ENCODE measurements at regions not wholly inside any gene's neighbourhood (a gene's known extent, or its start where the extent isn't known, plus 50 kb on each side); places are given as distances from the start of the nearest gene placed in this dataset.

DNA sequence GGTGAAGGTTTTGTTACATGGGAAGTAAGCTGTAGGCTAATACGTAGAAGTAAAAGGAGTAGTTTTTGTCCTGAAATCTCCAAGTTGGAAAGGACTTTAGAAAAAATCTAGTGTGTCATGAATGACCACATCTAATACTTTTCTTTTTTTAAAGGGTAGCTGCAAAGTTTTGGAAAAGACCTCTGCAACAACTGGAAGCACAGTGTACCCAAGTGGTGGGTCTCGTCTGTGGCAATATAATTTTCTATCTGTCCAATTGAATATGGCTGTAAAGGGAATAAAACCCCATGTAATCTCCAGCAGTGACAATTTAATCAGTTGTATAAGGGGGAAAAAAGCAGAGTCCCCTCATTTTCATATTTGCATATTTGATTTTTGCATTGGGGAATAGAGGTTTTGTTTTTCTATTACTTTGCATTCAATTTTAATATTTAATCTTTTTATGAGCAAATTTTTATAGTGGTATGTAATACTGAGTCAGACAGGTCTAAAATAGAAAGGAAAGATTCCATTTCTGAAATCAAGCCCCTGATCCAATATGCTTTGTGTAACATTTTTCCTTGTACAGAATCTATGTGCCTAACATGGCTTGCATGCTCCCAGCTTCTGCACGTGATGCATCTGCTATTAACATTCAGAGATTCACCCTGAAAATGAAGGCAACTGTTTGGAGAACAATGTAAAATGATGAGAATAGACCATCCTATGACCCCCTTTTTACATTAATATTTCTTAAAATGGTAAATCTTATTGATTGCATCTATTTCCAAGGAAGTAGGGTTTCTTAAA, 531.4 kb downstream of the ZIC1 start:
- FAIRE-seq = no peak

DNA sequence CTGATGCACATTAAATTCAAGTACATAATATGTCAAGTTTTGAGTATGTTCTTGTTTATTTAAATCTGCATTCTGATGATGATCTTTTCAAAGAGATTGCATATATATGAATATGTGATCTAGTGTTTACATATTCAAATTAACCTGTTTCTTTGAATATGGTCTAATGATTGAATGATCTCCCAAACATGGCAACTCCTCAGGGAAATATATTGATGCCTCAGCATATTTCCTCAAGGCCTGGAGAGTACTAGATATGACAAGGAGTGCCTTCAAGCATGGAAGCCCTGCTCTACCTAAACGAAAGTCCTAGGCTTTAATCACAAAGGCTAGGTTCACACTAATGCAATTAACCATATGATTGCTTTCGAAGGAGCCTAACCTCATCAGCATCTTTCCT, 532.8 kb downstream of the ZIC1 start:
- FAIRE-seq = no peak

DNA sequence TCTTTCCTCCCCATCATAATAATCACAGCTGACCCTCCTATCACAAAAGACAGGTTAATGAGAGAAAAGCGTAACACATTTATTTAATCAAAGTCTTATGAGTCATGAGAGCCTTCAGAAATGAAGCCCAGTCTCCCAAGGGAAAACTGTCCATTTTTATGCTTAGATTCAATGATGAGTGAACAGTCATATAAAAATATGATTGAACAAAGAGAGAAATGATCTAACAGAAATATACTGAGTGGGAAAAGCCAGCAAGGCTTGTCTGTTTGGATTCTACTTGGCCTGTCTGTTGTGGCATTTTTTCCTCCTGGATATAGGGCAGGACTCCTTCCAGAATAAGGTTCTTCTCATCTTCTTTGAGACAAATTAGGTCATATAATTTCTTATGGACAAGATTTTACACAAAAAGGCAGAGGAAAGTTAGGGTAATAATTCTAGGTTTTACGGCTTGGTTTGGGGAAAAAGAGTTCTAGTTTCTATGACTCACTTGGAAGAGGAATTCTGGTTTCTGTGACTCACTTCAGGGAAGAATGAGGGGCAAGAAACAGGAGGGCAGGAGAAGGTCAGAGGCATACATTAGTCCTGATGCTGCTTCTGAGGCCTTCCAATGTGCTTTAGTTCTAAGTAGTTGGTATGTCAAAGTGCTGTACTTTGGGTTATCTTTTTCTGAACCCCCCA, 534.2 kb downstream of the ZIC1 start:
- no peak for FAIRE-seq

DNA sequence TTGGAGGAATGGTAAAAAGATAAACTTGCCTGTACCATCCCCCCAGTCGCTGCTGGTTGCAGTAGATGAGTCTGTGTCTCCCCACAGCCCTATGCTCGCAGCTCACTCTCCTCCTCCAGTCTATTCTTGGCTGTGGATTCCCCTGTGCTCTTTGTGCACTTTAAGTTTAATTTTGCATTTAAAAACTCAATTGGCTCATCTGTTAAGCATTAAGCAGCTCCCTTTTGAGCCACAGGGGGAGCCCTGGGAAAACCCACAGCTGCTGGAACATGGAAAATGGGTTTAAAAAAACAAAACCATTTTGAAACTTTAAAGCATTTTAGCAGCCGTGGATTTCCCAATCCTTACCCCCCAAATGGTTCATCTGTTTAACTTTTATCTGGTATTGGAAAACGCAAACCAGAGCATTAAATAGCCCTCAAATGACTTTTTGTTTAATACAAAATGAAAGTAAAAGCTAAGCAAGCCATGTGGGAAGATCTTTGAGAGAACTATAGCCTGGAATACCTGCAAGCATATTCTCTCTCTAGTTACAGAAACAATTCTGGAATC, 536.9 kb downstream of the ZIC1 start:
- no peak for FAIRE-seq

DNA sequence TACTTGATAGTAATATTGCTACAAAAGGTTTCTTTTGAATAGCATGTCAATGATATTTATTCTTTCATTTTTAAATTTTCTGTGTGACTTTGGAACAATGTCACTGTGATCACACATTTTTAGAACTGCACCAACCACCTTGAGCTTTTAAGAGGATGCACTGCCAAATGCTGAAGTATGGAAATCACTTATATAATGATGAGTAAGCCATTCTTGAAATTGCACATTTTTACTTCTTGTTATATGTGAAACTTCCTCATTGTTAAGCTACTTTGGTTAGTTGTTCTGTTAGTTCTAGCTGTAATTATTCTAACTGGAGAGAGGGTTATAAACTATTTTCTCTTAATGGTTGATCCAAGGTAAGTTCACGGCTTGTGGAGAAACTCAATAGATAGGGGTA, 547.5 kb downstream of the ZIC1 start:
- FAIRE-seq = no peak

DNA sequence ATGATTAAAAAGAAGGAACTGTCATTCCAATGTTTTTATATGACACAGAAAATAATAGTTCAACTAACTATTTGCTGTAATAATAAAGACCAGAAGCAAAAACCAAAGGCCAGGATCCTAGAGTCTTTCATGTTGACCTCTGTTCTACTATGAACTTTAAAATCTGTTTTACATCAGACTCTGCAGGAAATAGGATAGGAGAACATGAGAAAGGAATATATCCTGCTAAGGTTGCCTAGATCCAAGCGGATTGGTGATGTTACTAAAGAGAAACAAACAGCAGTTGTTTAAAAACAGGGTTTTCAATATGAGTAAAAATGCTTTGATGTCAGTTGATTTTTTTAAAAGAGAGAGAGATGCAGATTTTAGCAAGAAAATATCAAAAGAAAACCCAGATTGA, 549.6 kb downstream of the ZIC1 start:
- FAIRE-seq = no peak

DNA sequence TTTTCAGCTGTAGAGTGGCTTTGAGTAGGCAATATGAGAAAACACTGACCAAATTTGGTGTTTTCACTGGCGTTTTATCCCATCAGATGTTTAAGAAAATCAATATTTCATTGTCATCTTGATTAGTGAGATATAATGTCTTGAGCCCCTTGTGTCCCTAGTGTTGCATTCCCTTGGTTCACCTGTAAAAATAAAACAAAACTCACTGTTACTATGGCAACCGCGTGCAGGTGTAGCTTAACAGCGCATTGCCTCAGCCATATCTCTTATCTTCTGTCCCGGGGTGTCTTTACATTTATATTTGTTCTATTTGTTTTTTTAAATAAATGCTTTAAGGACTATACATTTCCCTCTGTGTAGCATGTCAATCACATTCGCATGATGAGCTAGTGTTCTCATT, 551.6 kb downstream of the ZIC1 start:
- FAIRE-seq = no peak

DNA sequence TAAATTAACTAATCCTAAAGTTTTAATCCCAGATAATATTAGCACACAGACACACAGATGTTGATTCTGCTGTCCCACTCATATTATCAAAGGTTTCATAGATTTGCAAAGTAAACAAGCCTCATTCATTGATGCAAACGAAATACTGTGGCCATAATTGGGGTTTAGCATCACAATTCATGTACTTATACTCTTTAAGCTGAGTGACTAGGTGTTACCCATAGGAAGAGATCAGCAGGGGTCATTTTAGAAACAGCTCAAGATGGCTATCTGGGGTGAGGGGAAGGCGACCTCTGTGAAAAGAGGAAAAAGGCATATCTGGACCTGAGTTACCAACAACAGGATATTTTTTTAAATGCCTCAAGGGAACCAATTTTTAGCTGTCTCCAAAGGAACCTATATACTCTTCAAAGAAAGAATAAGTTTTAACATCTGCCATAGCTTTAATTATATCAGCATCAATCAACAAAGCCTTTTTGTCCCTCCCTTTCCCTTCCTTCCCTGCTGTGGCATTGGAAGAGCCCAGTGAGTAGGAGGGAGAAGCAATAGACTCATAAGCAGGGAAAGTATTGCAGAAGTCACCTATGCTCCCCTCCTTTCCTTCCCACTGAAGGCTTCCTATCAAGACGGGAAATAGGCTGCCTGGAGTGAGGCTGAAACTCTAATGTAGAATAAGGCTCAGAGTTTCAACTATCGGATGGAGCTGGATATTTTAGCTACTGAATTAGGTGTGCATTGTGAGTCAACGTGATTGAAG, 553.4 kb downstream of the ZIC1 start:
- no peak for FAIRE-seq

DNA sequence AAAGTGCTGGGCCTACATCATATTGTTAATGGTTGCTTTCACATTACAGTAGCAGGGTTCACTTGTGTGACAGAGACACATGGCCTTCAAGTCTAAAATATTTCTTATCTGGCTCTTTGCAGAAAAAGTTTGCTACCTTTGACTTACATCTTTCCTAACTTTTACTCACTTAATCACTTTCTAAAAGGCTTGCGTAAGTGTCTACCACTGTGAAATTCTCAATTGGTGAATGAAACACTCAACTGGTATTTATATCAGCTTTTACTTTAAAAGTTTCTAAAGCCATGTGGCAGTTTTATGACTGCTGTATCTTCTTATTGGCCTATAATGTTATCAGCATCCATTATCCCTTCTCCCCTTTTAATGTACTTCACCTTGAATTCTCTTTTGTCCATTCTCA, 554.5 kb downstream of the ZIC1 start:
- FAIRE-seq = no peak

DNA sequence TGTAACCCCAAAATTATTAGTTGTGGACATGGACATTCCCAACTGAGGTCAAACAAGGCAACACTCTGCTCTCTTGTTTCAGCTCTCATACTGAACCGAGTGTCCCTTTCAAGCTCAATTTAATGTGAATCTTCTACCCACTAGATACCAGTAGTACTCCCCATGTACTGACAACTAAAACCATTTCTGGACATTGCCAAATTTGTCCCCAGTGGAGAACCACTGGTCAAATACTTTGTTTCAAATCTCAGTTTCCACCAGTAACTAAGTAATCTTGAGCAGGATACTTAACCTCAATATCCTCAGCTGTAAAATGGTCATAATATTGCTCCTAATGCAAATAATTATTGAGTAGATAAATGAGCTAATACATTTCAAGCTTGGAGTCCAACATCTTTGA, 566.0 kb downstream of the ZIC1 start:
- FAIRE-seq = no peak

DNA sequence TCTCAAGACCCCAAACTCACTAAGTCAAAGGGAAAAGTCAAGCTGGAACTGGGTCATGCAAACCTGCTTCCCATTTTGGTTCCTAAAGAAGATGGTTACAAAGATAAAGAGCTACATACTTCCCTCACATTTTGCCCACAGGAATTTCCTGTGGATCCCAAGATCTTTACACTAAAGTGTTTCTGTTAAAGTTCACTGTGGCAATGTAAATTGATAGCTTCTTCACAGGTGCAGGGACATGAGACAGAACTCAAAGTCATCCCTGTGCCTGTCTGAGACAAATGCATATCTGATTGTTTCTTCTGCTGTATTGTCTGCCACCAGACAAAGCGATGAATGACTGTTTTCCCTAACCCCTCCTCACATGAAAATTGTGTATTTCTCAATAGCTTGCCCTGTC, 567.8 kb downstream of the ZIC1 start:
- FAIRE-seq = no peak

DNA sequence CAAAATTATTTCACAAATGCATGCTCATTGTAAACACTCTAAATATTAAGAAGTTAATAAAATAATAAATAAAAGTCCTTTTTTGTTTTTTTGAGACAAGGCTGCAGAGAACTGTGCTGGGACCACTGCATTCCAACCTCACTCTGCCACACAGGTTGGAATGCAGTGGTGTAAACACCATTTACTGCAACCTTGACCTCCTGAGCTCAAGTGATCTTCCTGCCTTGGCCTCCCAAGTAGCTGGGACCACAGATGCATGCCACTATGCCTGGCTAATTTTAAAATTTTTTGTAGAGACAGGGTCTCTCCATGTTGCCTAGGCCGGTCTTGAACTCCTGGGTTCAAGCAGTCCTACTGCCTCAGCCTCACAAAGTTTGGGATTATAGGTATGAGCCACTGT, 578.4 kb downstream of the ZIC1 start:
- no peak for FAIRE-seq

DNA sequence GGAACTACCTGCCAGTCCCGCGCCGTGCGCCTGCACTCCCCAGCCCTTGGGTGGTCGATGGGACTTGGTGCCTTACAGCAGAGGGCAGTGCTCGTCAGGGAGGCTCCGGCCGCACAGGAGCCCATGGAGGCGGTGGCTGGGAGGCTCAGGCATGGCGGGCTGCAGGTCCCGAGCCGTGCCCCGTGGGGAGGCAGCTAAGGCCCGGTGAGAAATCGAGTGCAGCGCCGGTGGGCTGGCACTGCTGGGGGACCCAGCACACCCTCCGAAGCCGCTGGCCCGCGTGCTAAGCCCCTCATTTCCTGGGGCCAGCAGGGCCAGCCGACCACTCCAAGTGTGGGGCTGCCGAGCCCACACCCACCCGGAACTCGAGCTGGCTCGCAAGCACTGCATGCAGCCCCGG, 580.2 kb downstream of the ZIC1 start:
- no peak for FAIRE-seq

DNA sequence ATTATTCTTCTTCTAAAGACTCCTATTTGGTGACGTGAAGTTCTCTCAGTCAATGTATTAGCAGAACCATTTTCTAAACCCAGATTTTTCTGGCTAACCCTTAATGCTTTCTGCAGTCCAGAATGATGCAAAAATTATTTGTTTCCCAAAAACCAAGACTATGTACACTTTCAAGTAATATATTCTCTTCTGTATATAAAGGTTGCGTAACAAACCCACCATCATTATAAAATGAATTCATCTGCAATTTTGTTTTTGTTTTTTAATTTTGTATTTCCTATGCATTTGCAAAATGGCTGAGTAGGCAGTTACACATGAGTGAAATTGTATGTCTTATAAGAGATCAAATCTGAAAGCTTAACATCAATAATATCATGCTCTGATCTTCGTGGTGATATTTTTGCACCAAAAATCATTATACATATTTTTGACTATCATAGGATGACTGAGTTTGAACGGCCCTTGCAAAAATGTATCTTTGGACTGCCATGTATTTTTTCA, 593.6 kb downstream of the ZIC1 start:
- FAIRE-seq = no peak

DNA sequence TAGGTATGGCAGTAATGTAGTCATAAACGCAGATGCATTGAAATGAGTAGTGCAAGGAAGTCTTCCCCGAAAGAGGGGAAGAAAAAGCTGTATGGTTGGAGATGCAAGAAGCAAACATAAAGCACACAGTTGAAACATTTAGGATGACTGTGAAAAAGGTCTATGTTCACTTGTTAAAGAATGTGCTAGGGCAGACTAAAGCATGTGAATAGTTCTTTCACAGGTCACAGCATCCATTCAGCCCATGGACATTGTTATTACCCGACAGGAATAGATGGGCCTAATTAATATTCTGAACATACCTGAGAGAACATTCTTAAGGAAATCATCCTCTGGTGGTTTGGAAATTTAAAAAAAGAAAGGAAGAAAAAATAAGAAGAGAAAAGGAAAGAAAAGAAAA, 595.2 kb downstream of the ZIC1 start:
- FAIRE-seq = no peak

DNA sequence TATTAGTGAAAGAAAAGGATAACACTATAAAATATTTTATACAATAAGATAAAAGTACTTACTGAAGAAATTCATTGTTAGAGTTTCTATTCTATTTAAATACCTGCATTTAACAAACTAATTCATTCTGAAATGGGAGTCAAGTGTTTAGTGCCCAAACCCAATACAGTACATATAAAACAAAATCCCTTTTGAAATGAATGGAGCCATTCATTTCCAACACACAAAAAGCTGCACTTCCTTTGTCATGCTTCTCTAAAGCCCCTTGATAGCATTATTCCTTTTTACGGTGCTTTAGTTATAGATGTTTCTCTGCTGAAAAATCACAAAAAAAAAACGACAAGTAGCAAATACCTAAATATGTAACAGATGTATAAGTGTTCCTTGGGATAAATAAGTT, 596.3 kb downstream of the ZIC1 start:
- FAIRE-seq = no peak

DNA sequence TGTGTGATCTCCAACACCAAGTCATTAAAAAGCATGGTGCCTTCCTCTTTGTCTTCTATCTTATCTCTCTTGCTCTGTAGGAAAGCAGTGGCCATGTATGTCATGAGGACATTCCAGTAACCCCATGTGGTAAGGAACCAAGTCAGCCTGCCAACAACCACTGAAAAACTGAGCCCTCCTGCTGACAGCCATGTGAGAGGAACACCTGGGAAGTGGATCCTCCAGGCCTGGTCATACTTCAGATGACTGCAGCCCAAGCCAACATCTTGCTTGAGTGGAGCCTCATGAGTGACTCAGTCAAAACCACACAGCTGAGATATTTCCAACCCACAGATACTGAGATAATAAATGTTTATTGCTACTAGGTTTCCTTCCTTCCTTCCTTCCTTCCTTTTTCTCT, 597.3 kb downstream of the ZIC1 start:
- FAIRE-seq = no peak

DNA sequence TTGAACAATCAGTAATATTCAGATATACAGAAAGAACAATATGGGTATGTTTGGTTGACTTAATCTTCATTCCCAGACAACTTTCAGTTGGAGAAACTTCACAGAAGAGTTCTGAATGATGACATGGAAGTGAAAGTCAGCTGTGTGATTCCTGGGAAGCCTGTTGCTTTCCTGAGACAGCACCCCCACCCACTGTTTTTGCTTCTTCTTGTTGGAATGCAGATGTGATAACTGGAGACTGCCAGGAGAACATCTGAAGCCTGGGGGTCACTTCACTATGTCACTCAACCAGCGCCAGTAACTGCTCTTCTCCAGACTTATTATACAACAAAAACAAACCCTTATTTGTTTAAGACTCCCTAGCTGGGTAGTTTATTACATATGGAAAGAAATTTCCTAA, 599.4 kb downstream of the ZIC1 start:
- FAIRE-seq = no peak

DNA sequence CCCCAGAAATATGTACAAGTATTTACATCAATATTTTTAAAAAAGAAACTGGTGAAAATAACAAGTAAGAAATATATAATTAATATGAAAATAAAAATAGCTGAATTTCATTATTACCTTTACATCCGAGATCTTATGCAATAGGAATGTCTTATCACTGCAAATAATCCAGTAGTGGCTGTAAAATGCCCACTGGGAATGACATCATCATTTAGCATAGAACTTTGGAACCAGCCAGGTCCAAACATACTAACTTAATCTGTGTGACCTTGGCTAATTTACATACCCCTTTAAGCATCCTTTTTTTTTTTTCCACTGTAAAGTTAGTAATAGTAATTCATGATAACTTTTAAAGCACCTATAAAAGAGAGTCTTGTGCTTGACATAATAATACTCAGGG, 611.7 kb downstream of the ZIC1 start:
- FAIRE-seq = no peak

DNA sequence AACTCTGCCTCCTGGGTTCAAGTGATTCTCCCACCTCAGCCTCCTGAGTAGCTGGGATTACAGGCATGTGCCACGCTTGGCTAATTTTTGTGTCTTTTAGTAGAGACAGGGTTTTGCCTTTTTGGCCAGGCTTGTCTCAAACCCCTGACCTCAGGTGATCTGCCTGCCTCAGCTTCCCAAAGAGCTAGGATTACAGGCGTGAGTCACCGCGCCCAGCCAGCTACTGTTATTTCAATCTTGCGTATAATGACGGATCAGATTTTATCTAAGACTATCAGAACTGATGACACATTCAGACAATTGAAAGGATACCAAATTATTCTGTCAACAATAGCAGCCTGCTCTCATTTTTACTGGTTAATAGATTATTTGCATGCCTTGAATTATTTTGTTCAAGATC, 612.2 kb downstream of the ZIC1 start:
- FAIRE-seq = no peak

DNA sequence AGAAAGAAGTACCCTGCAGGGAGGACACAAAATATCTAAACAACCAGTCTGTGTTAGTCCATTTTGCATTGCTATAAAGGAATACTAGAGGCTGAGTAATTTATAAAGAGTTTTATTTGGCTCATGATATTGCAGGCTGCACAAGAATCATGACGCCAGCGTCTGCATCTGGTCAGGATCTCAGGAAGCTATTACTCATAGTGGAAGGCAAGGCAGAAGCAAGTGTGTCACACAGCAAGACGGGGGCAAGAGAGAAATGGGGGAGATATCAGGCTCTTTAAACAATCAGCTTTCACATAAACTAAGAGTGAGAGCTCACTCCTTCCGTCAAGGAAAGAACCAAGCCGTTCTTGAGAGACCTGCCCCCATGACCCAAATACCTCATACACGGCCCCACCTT, 614.8 kb downstream of the ZIC1 start:
- FAIRE-seq = no peak

DNA sequence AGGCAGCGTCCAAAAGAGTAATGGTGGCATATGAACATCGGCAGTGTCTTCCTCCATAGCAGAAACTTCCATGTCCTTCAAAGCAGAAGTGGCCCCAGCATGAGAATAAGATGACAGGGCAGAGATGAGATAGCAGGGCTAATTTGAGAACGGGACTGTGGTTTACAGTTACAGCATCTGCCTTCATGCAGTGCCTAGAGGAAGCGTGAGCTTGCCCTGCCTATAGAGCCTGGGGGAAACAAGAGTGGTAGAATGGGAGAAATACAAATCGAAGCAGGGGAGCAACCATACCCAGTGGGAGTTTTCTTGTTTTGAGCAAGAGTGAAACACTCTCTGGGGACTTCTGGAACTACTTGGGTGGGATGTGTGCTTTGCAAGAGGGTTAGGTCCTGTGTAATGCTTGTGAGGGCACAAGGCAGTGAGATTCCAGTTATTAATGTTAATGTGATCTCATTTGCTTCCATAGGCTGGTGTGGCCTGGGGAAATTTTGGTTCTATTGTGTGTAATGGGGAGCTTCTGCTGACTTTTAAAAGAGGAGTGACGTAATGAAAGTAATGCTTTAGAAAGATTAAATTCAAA, 616.9 kb downstream of the ZIC1 start:
- no peak for FAIRE-seq

DNA sequence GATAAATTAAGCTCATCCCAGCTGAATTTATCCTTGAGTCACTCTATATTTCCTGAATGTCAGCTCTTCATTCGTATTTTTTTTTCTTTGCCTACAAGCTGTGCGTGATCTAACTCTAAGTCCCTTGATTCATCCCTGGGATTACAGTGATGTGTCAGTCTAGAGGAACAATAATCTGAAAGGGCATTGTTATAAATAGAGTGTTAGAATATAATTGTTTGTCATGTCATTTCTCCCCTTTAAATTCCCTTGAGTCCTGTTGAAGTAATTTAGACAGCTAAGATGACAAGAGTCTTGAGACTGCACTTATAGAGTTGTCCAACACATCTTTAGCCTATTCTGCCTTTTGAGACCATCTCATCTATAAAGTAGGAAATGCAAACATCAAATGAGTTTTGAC, 621.8 kb downstream of the ZIC1 start:
- no peak for FAIRE-seq
